HFFc6 (cell line): ENCODE measurements at regions not wholly inside any gene's neighbourhood (a gene's known extent, or its start where the extent isn't known, plus 50 kb on each side); places are given as distances from the start of the nearest gene placed in this dataset.

ENCODE experiments used
- DNase-seq: peaks from one replicate; pipeline ENCODE4 v3.0.0-alpha.2; 2018
- H3K27ac Mint-ChIP-seq: 2 replicates; pipeline ENCODE4 v1.8.0; 2020; ENCODE audit warnings: mild to moderate bottlenecking, mixed read lengths
- H3K27me3 Mint-ChIP-seq: 2 replicates; pipeline ENCODE4 v1.8.0; 2021; ENCODE audit warnings: mild to moderate bottlenecking, moderate library complexity, mixed read lengths; ENCODE audit not compliant: insufficient read depth
- H3K36me3 Mint-ChIP-seq: 2 replicates; pipeline ENCODE4 v1.8.0; 2021; ENCODE audit warnings: low read depth, mixed read lengths
- H3K4me1 Mint-ChIP-seq: 2 replicates; pipeline ENCODE4 v1.8.0; 2020; ENCODE audit warnings: low read depth, mixed read lengths
- H3K4me3 Mint-ChIP-seq: 2 replicates; pipeline ENCODE4 v1.8.0; 2020; ENCODE audit warnings: mild to moderate bottlenecking, moderate library complexity, mixed read lengths
- H3K9me3 Mint-ChIP-seq: 2 replicates; pipeline ENCODE4 v1.8.0; 2020; ENCODE audit warnings: mild to moderate bottlenecking, mixed read lengths
- TF ChIP-seq, protein P1 (sequence below): fragments of 200-600 bp; sonication (generic); IDR thresholded peaks from 2 replicates; pipeline ENCODE4 v1.5.0; 2021; ENCODE audit warnings: antibody characterized with exemption, mild to moderate bottlenecking

DNA sequence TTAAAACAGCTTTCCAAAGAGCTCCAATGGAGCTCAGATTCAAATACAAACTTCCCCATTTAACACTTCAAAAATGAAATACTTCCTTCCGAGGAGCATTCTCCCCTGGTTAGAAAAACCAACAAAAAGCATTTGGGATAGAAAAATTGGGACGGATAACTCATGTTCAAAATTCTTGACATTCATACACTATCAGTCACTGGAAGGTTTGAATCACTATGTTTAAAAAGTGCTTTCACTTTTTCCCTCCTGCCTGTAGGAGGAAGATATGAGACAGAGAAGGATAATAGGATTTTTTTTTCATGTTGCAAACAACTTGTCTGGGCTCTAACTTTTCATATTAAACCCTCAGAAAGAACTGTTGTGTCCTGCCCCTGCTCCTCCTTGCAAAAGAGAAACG lies 412.0 kb downstream of the ACTL7B start:
- H3K4me1 Mint-ChIP-seq: peaks cover 74% of the 10 kb centered on the region
- H3K27ac Mint-ChIP-seq: peak overlapping the region; percentile 81
- H3K27me3 Mint-ChIP-seq: 0 out of 2 replicates have a peak, but pooled peaks cover under 1% of the 10 kb centered on the region
- DNase-seq: peak; percentile 70
- no peaks in the 10 kb centered on the region; the same call in none of the 2 replicates for H3K9me3 Mint-ChIP-seq
- TF ChIP-seq, protein P1, sequence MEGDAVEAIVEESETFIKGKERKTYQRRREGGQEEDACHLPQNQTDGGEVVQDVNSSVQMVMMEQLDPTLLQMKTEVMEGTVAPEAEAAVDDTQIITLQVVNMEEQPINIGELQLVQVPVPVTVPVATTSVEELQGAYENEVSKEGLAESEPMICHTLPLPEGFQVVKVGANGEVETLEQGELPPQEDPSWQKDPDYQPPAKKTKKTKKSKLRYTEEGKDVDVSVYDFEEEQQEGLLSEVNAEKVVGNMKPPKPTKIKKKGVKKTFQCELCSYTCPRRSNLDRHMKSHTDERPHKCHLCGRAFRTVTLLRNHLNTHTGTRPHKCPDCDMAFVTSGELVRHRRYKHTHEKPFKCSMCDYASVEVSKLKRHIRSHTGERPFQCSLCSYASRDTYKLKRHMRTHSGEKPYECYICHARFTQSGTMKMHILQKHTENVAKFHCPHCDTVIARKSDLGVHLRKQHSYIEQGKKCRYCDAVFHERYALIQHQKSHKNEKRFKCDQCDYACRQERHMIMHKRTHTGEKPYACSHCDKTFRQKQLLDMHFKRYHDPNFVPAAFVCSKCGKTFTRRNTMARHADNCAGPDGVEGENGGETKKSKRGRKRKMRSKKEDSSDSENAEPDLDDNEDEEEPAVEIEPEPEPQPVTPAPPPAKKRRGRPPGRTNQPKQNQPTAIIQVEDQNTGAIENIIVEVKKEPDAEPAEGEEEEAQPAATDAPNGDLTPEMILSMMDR: peak; percentile 36
- H3K4me3 Mint-ChIP-seq: peak overlapping the region; percentile 83
- peaks cover 9% of the 10 kb centered on the region; the same call in 1 of the 2 replicates for H3K36me3 Mint-ChIP-seq

DNA sequence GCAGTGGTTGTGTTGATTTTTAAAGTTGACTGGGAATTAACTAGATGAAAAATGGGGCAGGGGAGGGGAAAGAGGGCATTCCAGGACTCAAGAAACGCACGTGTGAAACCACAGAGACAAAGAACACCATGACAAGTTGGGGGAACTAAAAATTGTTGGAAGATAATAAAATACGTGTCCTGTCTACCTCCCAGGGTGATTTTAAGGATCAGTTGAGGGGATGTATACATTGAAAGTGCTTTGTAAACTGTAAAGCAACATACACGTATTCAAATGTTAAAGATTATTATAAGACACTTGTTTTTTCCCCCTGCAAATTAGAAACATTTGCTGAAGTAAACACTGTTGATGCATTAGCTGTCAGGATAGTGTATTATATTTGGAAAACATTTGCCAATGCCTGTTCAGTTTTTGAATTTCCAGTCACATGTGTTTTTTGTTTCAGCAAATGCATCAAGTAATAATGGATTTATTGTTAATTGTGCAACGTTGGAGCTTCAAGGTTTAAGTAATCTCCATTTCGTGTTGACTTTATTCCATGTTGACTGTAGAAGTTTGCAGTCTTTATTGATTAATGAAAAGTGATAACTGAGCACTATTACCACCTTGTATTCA lies 412.7 kb downstream of the ACTL7B start:
- peak overlapping the region; percentile 81 for H3K27ac Mint-ChIP-seq
- H3K9me3 Mint-ChIP-seq: no peaks in the 10 kb centered on the region; the same call in none of the 2 replicates
- DNase-seq: no peak
- H3K4me1 Mint-ChIP-seq: peaks cover 77% of the 10 kb centered on the region
- no peaks in the 10 kb centered on the region for H3K27me3 Mint-ChIP-seq
- H3K4me3 Mint-ChIP-seq: peak overlapping the region; percentile 83
- TF ChIP-seq, protein P1: no peak
- H3K36me3 Mint-ChIP-seq: peaks cover 9% of the 10 kb centered on the region; the same call in 1 of the 2 replicates

DNA sequence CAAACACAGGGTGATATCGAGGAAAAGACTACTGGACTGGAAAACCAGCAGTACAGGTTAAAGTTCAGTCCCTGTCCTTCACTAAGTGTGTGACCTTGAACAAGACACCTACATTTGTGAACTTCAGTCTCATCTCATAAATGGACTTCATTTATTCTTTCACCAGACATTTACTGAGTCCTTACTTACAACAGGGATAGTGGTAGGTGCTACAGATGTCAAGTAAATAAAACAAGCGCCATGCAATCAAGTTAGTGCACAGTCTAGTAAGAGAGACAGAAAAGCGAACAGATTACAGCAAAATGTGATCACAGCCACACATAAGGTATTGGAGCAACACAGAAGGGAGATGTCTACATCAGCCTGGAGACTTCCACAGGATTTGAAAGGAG lies 413.2 kb downstream of the ACTL7B start:
- Mint-ChIP-seq H3K9me3 (no peaks in the 10 kb centered on the region; the same call in none of the 2 replicates), H3K36me3 (peaks cover 8% of the 10 kb centered on the region; the same call in 1 of the 2 replicates), H3K27ac (peak overlapping the region; percentile 32), H3K4me1 (peaks cover 77% of the 10 kb centered on the region), H3K27me3 (no peaks in the 10 kb centered on the region), H3K4me3 (peak overlapping the region; percentile 32; the same call in 1 of the 2 replicates)
- TF ChIP-seq, protein P1: no peak
- no peak for DNase-seq

DNA sequence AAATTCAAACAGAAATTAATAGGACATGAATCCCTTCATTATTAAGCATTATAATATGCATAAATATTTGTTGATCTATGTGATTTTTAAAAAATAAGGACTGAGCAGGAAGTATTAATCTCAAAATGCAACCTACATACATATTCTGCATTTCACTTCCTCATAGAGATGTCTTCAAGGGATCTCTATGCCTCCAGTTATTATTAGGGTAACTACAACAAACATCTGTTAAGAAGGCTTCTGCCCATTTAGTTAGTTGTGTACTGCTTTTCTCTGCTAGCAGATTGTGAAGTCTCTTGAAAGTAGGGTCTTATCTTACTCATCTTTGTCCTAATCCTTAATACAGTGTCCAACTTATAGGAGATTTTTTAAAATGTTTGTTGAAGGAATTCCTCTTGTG lies 414.1 kb downstream of the ACTL7B start:
- H3K27me3 Mint-ChIP-seq: no peaks in the 10 kb centered on the region
- DNase-seq: no peak
- H3K9me3 Mint-ChIP-seq: no peaks in the 10 kb centered on the region; the same call in 1 of the 2 replicates
- H3K36me3 Mint-ChIP-seq: peaks cover 4% of the 10 kb centered on the region; the same call in 1 of the 2 replicates
- peak overlapping the region; percentile 19 for H3K27ac Mint-ChIP-seq
- TF ChIP-seq, protein P1: no peak
- no peak overlapping the region for H3K4me3 Mint-ChIP-seq
- H3K4me1 Mint-ChIP-seq: peaks cover 77% of the 10 kb centered on the region

DNA sequence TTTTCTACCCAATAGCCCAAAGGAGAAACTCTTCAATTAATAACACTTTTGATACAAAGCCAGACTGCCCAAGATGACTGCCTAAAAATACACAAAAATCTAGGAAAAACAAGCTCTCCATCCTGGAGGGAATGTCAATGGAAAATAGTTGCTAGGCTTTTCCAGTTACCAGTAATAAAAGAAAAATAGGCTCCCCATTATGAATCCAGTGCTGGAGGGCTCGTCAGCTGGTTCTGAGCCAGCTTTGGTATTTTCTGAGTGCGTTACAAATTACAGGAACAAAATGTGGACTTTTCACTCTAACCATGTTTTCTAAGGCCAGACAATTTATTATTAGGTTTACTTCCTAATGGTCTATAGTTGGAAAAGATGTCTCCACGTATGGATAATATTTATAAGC lies 414.5 kb downstream of the ACTL7B start:
- TF ChIP-seq, protein P1: no peak
- Mint-ChIP-seq H3K4me1 (peaks cover 76% of the 10 kb centered on the region), H3K9me3 (no peaks in the 10 kb centered on the region), H3K27ac (no peak overlapping the region; the same call in 1 of the 2 replicates), H3K27me3 (no peaks in the 10 kb centered on the region), H3K4me3 (no peak overlapping the region), H3K36me3 (peaks cover 4% of the 10 kb centered on the region; the same call in 1 of the 2 replicates)
- DNase-seq: no peak
